ENCODE measurements at regions not wholly inside any gene's neighbourhood (a gene's known extent, or its start where the extent isn't known, plus 50 kb on each side); places are given as distances from the start of the nearest gene placed in this dataset.
"Not testable (repeated sequence)": the region's sequence is repeated elsewhere in the genome, so short reads cannot be mapped to it uniquely, and the experiment has no call there.

- DNase-seq (ENCODE audit: low spot score), result no peak
Observed at GRCh38 chr18:28469946-28470345, 293.0 kb upstream of the CDH2 start.

- no peak for DNase-seq (ENCODE audit: low spot score)
Observed at GRCh38 chr18:28468901-28469300, 292.0 kb upstream of the CDH2 start.

GRCh38 chr18:28466204-28466603, 289.3 kb upstream of the CDH2 start:
- no peak for DNase-seq (ENCODE audit: low spot score)

- no peak for DNase-seq (ENCODE audit: low spot score)
Observed at GRCh38 chr18:28459587-28459986, 282.7 kb upstream of the CDH2 start.

- no peak for DNase-seq (ENCODE audit: low spot score)
Observed at GRCh38 chr18:28458751-28459150, 281.8 kb upstream of the CDH2 start.

- DNase-seq (ENCODE audit: low spot score), result no peak
Observed at GRCh38 chr18:28457784-28458183, 280.9 kb upstream of the CDH2 start.

GRCh38 chr18:28455971-28456370, 279.0 kb upstream of the CDH2 start:
- no peak for DNase-seq (ENCODE audit: low spot score)

GRCh38 chr18:28439870-28440269, 262.9 kb upstream of the CDH2 start:
- no peak for DNase-seq (ENCODE audit: low spot score)

- DNase-seq (ENCODE audit: low spot score), result no peak
Observed at GRCh38 chr18:28438381-28438780, 261.5 kb upstream of the CDH2 start.

- no peak for DNase-seq (ENCODE audit: low spot score)
Observed at GRCh38 chr18:28432339-28432738, 255.4 kb upstream of the CDH2 start.

GRCh38 chr18:28425886-28426285, 249.0 kb upstream of the CDH2 start:
- no peak for DNase-seq (ENCODE audit: low spot score)

- no peak for DNase-seq (ENCODE audit: low spot score)
Observed at GRCh38 chr18:28422577-28422976, 245.6 kb upstream of the CDH2 start.

GRCh38 chr18:28421950-28422349, 245.0 kb upstream of the CDH2 start:
- DNase-seq (ENCODE audit: low spot score), result not testable (repeated sequence)

GRCh38 chr18:28412521-28412920, 235.6 kb upstream of the CDH2 start:
- no peak for DNase-seq (ENCODE audit: low spot score)

- no peak for DNase-seq (ENCODE audit: low spot score)
Observed at GRCh38 chr18:28411806-28412205, 234.9 kb upstream of the CDH2 start.

GRCh38 chr18:28409811-28410210, 232.9 kb upstream of the CDH2 start:
- no peak for DNase-seq (ENCODE audit: low spot score)

GRCh38 chr18:28408528-28408927, 231.6 kb upstream of the CDH2 start:
- no peak for DNase-seq (ENCODE audit: low spot score)

GRCh38 chr18:28407681-28408080, 230.8 kb upstream of the CDH2 start:
- DNase-seq (ENCODE audit: low spot score), result no peak

GRCh38 chr18:28406533-28406932, 229.6 kb upstream of the CDH2 start:
- no peak for DNase-seq (ENCODE audit: low spot score)

- no peak for DNase-seq (ENCODE audit: low spot score)
Observed at GRCh38 chr18:28404694-28405093, 227.8 kb upstream of the CDH2 start.

GRCh38 chr18:28399781-28400362, 222.9 kb upstream of the CDH2 start:
- DNase-seq (ENCODE audit: low spot score), result no peak

GRCh38 chr18:28398471-28398870, 221.5 kb upstream of the CDH2 start:
- DNase-seq (ENCODE audit: low spot score), result no peak

GRCh38 chr18:28390022-28390421, 213.1 kb upstream of the CDH2 start:
- no peak for DNase-seq (ENCODE audit: low spot score)
